Natural killer cell (primary cell): ENCODE measurements at regions not wholly inside any gene's neighbourhood (a gene's known extent, or its start where the extent isn't known, plus 50 kb on each side); places are given as distances from the start of the nearest gene placed in this dataset.

Experiments used
- ATAC-seq, 3 donors: fragments of 150-1000 bp in 2 of 3; fragments of 200-7000 bp in 1 of 3; cut with Tn5 transposase; 1 replicate in 1 of 3; 2 replicates in 2 of 3; pipeline ENCODE4 v1.10.0; 2021; ENCODE audit warnings: mild to moderate bottlenecking in 2 of 3, moderate library complexity in 2 of 3
- DNase-seq, 2 donors: peaks; one replicate each; pipeline versions ENCODE4 v3.0.0 to v3.0.0-alpha.2; 2013 to 2021; ENCODE audit warnings: mixed read lengths in 1 of 2
- H3K27ac ChIP-seq: one replicate; pipeline ENCODE4 v1.5.1; 2013; ENCODE audit warnings: mild to moderate bottlenecking, low read length
- H3K27me3 ChIP-seq: one replicate; pipeline ENCODE4 v1.6.1; 2013; ENCODE audit warnings: low read length; ENCODE audit not compliant: control insufficient read depth, insufficient read depth
- H3K36me3 ChIP-seq: one replicate; pipeline ENCODE4 v1.6.1; 2013; ENCODE audit warnings: low read length; ENCODE audit not compliant: control insufficient read depth, insufficient read depth
- H3K4me1 ChIP-seq: one replicate; pipeline ENCODE4 v1.6.1; 2013; ENCODE audit warnings: low read length; ENCODE audit not compliant: control insufficient read depth, insufficient read depth
- H3K4me3 ChIP-seq: one replicate; pipeline ENCODE4 v1.5.1; 2013; ENCODE audit warnings: low read length
- H3K9me3 ChIP-seq: one replicate; pipeline ENCODE4 v1.6.1; 2013; ENCODE audit warnings: low read length; ENCODE audit not compliant: control insufficient read depth, insufficient read depth
- H3K27ac Mint-ChIP-seq, 2 donors: one replicate each; pipeline ENCODE4 v1.8.0; 2022; ENCODE audit warnings: mild to moderate bottlenecking in 2 of 2, mixed read lengths in 2 of 2, moderate library complexity in 1 of 2
- H3K27me3 Mint-ChIP-seq, 2 donors: one replicate each; pipeline ENCODE4 v1.8.0; 2022; ENCODE audit warnings: low read depth in 2 of 2, mixed read lengths in 2 of 2
- H3K36me3 Mint-ChIP-seq: one replicate; pipeline ENCODE4 v1.8.0; 2022; ENCODE audit warnings: mixed read lengths
- H3K4me1 Mint-ChIP-seq, 2 donors: one replicate each; pipeline ENCODE4 v1.8.0; 2022; ENCODE audit warnings: mixed read lengths in 2 of 2
- H3K4me3 Mint-ChIP-seq: one replicate; pipeline ENCODE4 v1.8.0; 2022; ENCODE audit warnings: mild to moderate bottlenecking, moderate library complexity, mixed read lengths
- H3K9me3 Mint-ChIP-seq, 2 donors: one replicate each; pipeline ENCODE4 v1.8.0; 2022; ENCODE audit warnings: mixed read lengths in 2 of 2
- CTCF ChIP-seq: fragments of 200-600 bp; IDR thresholded peaks from one replicate; pipeline ENCODE4 v1.8.0; 2022; ENCODE audit warnings: antibody characterized with exemption
- WGBS: methylation state at CpG from one replicate; pipeline ENCODE4 v1.1.7; 2013; ENCODE audit warnings: missing lambda C conversion rate; ENCODE audit not compliant: insufficient coverage; 5-methylcytosine and 5-hydroxymethylcytosine counted together
- intact Hi-C: fragments of 100-400 bp; cut with micrococcal nuclease; formaldehyde crosslinking; loops from one replicate; pipeline ENCODE4 v1.14.2; 2022

- Histone ChIP-seq H3K4me3 (no peak overlapping the region), H3K9me3 (no peaks in the 10 kb centered on the region), H3K36me3 (no peaks in the 10 kb centered on the region), H3K27me3 (no peaks in the 10 kb centered on the region), H3K27ac (no peak overlapping the region), H3K4me1 (no peaks in the 10 kb centered on the region)
- Mint-ChIP-seq H3K4me1 (no peaks in the 10 kb centered on the region), H3K27me3 (no peaks in the 10 kb centered on the region), H3K36me3 (no peaks in the 10 kb centered on the region), H3K27ac (no peak overlapping the region), H3K4me3 (no peak overlapping the region), H3K9me3 (peaks cover 2 to 8% of the 10 kb centered on the region in 2 donors)
- ATAC-seq (no peak), DNase-seq (no peak)
- TF ChIP-seq CTCF: no peak
- WGBS: 53% methylated on average over 13 of the region's 17 CpGs
- intact Hi-C loops: no loop called here
Measured at GRCh38 chr2:208570851-208571763, 164.5 kb downstream of the PTH2R start.

GRCh38 chr2:208571764-208572131 is 165.2 kb downstream of the PTH2R start:
- H3K27me3 Mint-ChIP-seq: no peaks in the 10 kb centered on the region
- H3K27ac Mint-ChIP-seq: no peak overlapping the region
- Histone ChIP-seq H3K27me3 (no peaks in the 10 kb centered on the region), H3K4me1 (no peaks in the 10 kb centered on the region), H3K27ac (no peak overlapping the region), H3K9me3 (no peaks in the 10 kb centered on the region), H3K36me3 (no peaks in the 10 kb centered on the region), H3K4me3 (no peak overlapping the region)
- ATAC-seq (no peak), DNase-seq (no peak)
- TF ChIP-seq CTCF: no peak
- H3K9me3 Mint-ChIP-seq: peaks cover 2 to 8% of the 10 kb centered on the region in 2 donors
- H3K4me1 Mint-ChIP-seq: no peaks in the 10 kb centered on the region
- no peak overlapping the region for H3K4me3 Mint-ChIP-seq
- H3K36me3 Mint-ChIP-seq: no peaks in the 10 kb centered on the region
- intact Hi-C loops: no loop called here

- TF ChIP-seq CTCF: no peak
- Mint-ChIP-seq H3K36me3 (no peaks in the 10 kb centered on the region), H3K27me3 (no peaks in the 10 kb centered on the region), H3K27ac (no peak overlapping the region), H3K4me3 (no peak overlapping the region), H3K4me1 (no peaks in the 10 kb centered on the region), H3K9me3 (peaks cover 3 to 8% of the 10 kb centered on the region in 2 donors)
- Histone ChIP-seq H3K4me1 (no peaks in the 10 kb centered on the region), H3K9me3 (no peaks in the 10 kb centered on the region), H3K27me3 (no peaks in the 10 kb centered on the region), H3K36me3 (no peaks in the 10 kb centered on the region), H3K27ac (no peak overlapping the region), H3K4me3 (no peak overlapping the region)
- 94% methylated on average over 1 of the region's 1 CpG for WGBS
- intact Hi-C loops: no loop called here
- no peak for DNase-seq
- no peak for ATAC-seq
Measured at GRCh38 chr2:208573569-208573968, 167.0 kb downstream of the PTH2R start.

DNA sequence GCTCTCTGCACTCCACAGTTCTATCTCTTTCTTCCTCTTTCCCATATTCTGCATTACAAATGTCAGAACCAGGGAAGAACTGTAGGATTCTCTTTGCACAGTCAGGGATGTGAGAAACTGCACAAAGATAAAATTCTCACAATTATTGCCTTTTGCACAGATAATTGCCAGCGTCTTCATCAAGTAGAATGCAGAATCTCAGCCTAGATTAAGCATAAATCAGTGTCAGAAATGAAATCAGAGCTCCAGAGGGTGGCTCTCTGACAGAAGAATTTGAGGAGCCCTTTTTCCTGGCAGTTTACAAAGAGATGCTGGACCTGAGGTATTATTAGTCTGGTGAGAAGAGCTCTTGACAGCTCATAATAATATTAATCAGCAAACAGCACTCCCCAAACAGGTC is 173.1 kb downstream of the PTH2R start:
- intact Hi-C loops: no loop called here
- no peak for TF ChIP-seq CTCF
- Histone ChIP-seq H3K9me3 (no peaks in the 10 kb centered on the region), H3K4me3 (no peak overlapping the region), H3K27me3 (no peaks in the 10 kb centered on the region), H3K4me1 (no peaks in the 10 kb centered on the region), H3K36me3 (no peaks in the 10 kb centered on the region), H3K27ac (no peak overlapping the region)
- H3K27me3 Mint-ChIP-seq: no peaks in the 10 kb centered on the region
- DNase-seq (no peak), ATAC-seq (no peak)
- no peak overlapping the region for H3K4me3 Mint-ChIP-seq
- no peaks in the 10 kb centered on the region for H3K4me1 Mint-ChIP-seq
- WGBS: 63% methylated on average over 1 of the region's 1 CpG
- no peak overlapping the region for H3K27ac Mint-ChIP-seq
- peaks cover 4 to 5% of the 10 kb centered on the region in 2 donors for H3K9me3 Mint-ChIP-seq
- no peaks in the 10 kb centered on the region for H3K36me3 Mint-ChIP-seq
